ENCODE measurements at regions not wholly inside any gene's neighbourhood (a gene's known extent, or its start where the extent isn't known, plus 50 kb on each side); places are given as distances from the start of the nearest gene placed in this dataset.

GRCh38 chr1:238104752-238105151 is 214.0 kb upstream of the ZP4 start:
- Histone ChIP-seq H3K27ac (no peak overlapping the region), H3K9me3 (replicated peaks in 1 of 3) (no peaks in the 10 kb centered on the region), H3K4me1 (replicated peaks in 1 of 2) (no peaks in the 10 kb centered on the region), H3K36me3 (replicated peaks in 1 of 2) (no peaks in the 10 kb centered on the region), H3K27me3 (no peaks in the 10 kb centered on the region), H3K4me3 (no peak overlapping the region)
- TF ChIP-seq CTCF (IDR thresholded peaks at IDR 0.05) (no peak), POLR2A (IDR thresholded peaks at IDR 0.05) (no peak)
- intact Hi-C loops (cut with DNase I) = no loop called here
- DNase-seq = no peak
- 0 to 50% (median 39%) methylated on average over 1 to 2 of the region's 2 CpGs for WGBS, 4 donors

- WGBS, 4 donors = 79 to 93% (median 86%) methylated on average over 2 of the region's 2 CpGs
- DNase-seq = no peak
- H3K27ac ChIP-seq = no peak overlapping the region
- no peak overlapping the region for H3K4me3 ChIP-seq
- no peaks in the 10 kb centered on the region for H3K27me3 ChIP-seq
- no peaks in the 10 kb centered on the region for H3K9me3 ChIP-seq (replicated peaks in 1 of 3)
- intact Hi-C loops (cut with DNase I) = no loop called here
- no peak for TF ChIP-seq POLR2A (IDR thresholded peaks at IDR 0.05)
- TF ChIP-seq CTCF (IDR thresholded peaks at IDR 0.05) = no peak
- no peaks in the 10 kb centered on the region for H3K36me3 ChIP-seq (replicated peaks in 1 of 2)
- H3K4me1 ChIP-seq (replicated peaks in 1 of 2) = no peaks in the 10 kb centered on the region
Measured at GRCh38 chr1:238101923-238102322, 211.2 kb upstream of the ZP4 start.

- H3K4me1 ChIP-seq (replicated peaks in 1 of 2) = no peaks in the 10 kb centered on the region
- intact Hi-C loops (cut with DNase I) = no loop called here
- 84 to 94% (median 90%) methylated on average over 2 of the region's 2 CpGs for WGBS, 4 donors
- TF ChIP-seq CTCF (IDR thresholded peaks at IDR 0.05) = no peak
- no peak for TF ChIP-seq POLR2A (IDR thresholded peaks at IDR 0.05)
- no peak overlapping the region for H3K4me3 ChIP-seq
- no peaks in the 10 kb centered on the region for H3K27me3 ChIP-seq
- H3K27ac ChIP-seq = no peak overlapping the region
- no peak for DNase-seq
- H3K36me3 ChIP-seq (replicated peaks in 1 of 2) = no peaks in the 10 kb centered on the region
- no peaks in the 10 kb centered on the region for H3K9me3 ChIP-seq (replicated peaks in 1 of 3)
Measured at GRCh38 chr1:238099871-238100270, 209.1 kb upstream of the ZP4 start.

- Histone ChIP-seq H3K4me1 (replicated peaks in 1 of 2) (no peaks in the 10 kb centered on the region), H3K4me3 (no peak overlapping the region), H3K27me3 (no peaks in the 10 kb centered on the region), H3K9me3 (replicated peaks in 1 of 3) (no peaks in the 10 kb centered on the region), H3K36me3 (replicated peaks in 1 of 2) (no peaks in the 10 kb centered on the region), H3K27ac (no peak overlapping the region)
- TF ChIP-seq CTCF (IDR thresholded peaks at IDR 0.05) (no peak), POLR2A (IDR thresholded peaks at IDR 0.05) (no peak)
- intact Hi-C loops (cut with DNase I) = no loop called here
- DNase-seq = no peak
Measured at GRCh38 chr1:238089615-238090014, 198.9 kb upstream of the ZP4 start.

Data from adrenal gland (tissue), 9 donors.